Endothelial cell of umbilical vein (primary cell): ENCODE measurements at regions not wholly inside any gene's neighbourhood (a gene's known extent, or its start where the extent isn't known, plus 50 kb on each side); places are given as distances from the start of the nearest gene placed in this dataset.

Experiments used
- BruUV-seq: library from RNA; stranded (reverse); fragments of 400-500 nt; replicated peaks from 2 replicates; lab custom pipeline; 2021; lab: Mats Ljungman, UMichigan
- CTCF ChIA-PET: fragments of 300-600, 350-600 bp; sonication (Branson Sonifier 250); formaldehyde crosslinking; loops from one replicate; lab custom pipeline; 2021; ENCODE audit warnings: antibody characterized with exemption, inconsistent platforms; lab: Charles Lee
- POLR2A ChIA-PET: fragments of 300-600, 350-600 bp; sonication (Branson Sonifier 250); formaldehyde crosslinking; loops from one replicate; lab custom pipeline; 2021; ENCODE audit warnings: antibody characterized with exemption, inconsistent platforms; lab: Charles Lee
- DNase-seq: peaks from one replicate; pipeline ENCODE4 v3.0.0-alpha.2; 2011; ENCODE audit warnings: low read depth, low spot score
- FAIRE-seq: peaks from 2 replicates; lab custom pipeline; 2011; peaks lifted over from hg19 to GRCh38; lab: Jason Lieb, UNC
- H2AFZ ChIP-seq: 2 replicates; pipeline ENCODE4 v1.6.0; 2012; ENCODE audit warnings: low read depth, low read length, control low read depth, inconsistent platforms
- H3K27ac ChIP-seq: 2 replicates; pipeline ENCODE4 v1.5.1; 2011; ENCODE audit warnings: low read depth, mild to moderate bottlenecking, control low read depth, low read length, moderate library complexity; ENCODE audit not compliant: insufficient read depth
- H3K27me3 ChIP-seq, 2 experiments: 2 replicates each; pipeline versions ENCODE4 v1.6.0 to v1.6.1; 2011; ENCODE audit warnings: low read length in 2 of 2, mixed read lengths in 1 of 2; ENCODE audit not compliant: control insufficient read depth in 2 of 2, insufficient read depth in 2 of 2
- H3K36me3 ChIP-seq, 2 experiments: 2 replicates in 1 of 2; 3 replicates in 1 of 2; pipeline ENCODE4 v1.5.1; 2011; ENCODE audit warnings: low read length in 2 of 2, mild to moderate bottlenecking in 1 of 2, moderate library complexity in 1 of 2; ENCODE audit not compliant: control insufficient read depth in 2 of 2, insufficient read depth in 2 of 2; ENCODE audit errors: extremely low read depth in 1 of 2
- H3K4me1 ChIP-seq: 3 replicates; pipeline ENCODE4 v1.5.1; 2011; ENCODE audit warnings: mild to moderate bottlenecking, low read length; ENCODE audit not compliant: control insufficient read depth, insufficient read depth; ENCODE audit errors: extremely low read depth
- H3K4me2 ChIP-seq: 2 replicates; pipeline ENCODE4 v1.6.1; 2011; ENCODE audit warnings: low read length, control low read depth, mixed read lengths; ENCODE audit not compliant: insufficient read depth
- H3K4me3 ChIP-seq, 3 experiments: fragments of 200-600 bp in 1 of 3; sonication (generic), shearing (Covaris generic) in 1 of 3; replicated peaks in 1 of 3; 2 replicates each; pipeline ENCODE4 v1.5.1; 2011 to 2016; ENCODE audit warnings: control low read depth in 3 of 3, low read length in 3 of 3, mild to moderate bottlenecking in 2 of 3, inconsistent platforms in 1 of 3, low read depth in 1 of 3, moderate library complexity in 1 of 3; ENCODE audit not compliant: insufficient read depth in 1 of 3
- H3K79me2 ChIP-seq: 2 replicates; pipeline ENCODE4 v1.6.0; 2012; ENCODE audit warnings: low read length, inconsistent platforms; ENCODE audit not compliant: control insufficient read depth, insufficient read depth
- H3K9ac ChIP-seq: replicated peaks from 2 replicates; pipeline ENCODE3; 2011; ENCODE audit warnings: low read length, control low read depth; ENCODE audit not compliant: insufficient read depth; ENCODE audit errors: extremely low read depth
- H3K9me1 ChIP-seq: replicated peaks from 3 replicates; pipeline ENCODE4 v1.6.0; 2011; ENCODE audit warnings: mild to moderate bottlenecking, low read length; ENCODE audit not compliant: control insufficient read depth, insufficient read depth; ENCODE audit errors: extremely low read depth
- H3K9me3 ChIP-seq: replicated peaks from 2 replicates; pipeline ENCODE4 v1.5.1; 2012; ENCODE audit warnings: low read length, inconsistent platforms; ENCODE audit not compliant: control insufficient read depth, insufficient read depth
- H4K20me1 ChIP-seq: replicated peaks from 2 replicates; pipeline ENCODE3; 2011; ENCODE audit warnings: mild to moderate bottlenecking, low read length; ENCODE audit not compliant: control insufficient read depth, insufficient read depth; ENCODE audit errors: extremely low read depth
- EZH2 ChIP-seq: IDR thresholded peaks from 2 replicates; pipeline ENCODE4 v1.6.1; 2012; ENCODE audit warnings: borderline replicate concordance, low read depth, mild to moderate bottlenecking, moderate library complexity, low read length, inconsistent platforms; ENCODE audit not compliant: severe bottlenecking
- FOS ChIP-seq: IDR thresholded peaks from 2 replicates; pipeline ENCODE4 v1.6.1; 2011; ENCODE audit warnings: mild to moderate bottlenecking, low read length, moderate library complexity, borderline replicate concordance; ENCODE audit not compliant: insufficient read depth
- GATA2 ChIP-seq: IDR thresholded peaks from 2 replicates; pipeline ENCODE4 v1.7.0; 2011; ENCODE audit warnings: low read depth, mild to moderate bottlenecking, moderate library complexity, mixed read lengths, low read length; ENCODE audit not compliant: insufficient read length, insufficient read depth
- JUN ChIP-seq: IDR thresholded peaks from 2 replicates; pipeline ENCODE4 v1.6.1; 2011; ENCODE audit warnings: borderline replicate concordance, low read depth; ENCODE audit not compliant: insufficient read length, insufficient read depth
- MYC ChIP-seq: IDR thresholded peaks from one replicate; pipeline ENCODE4 v1.6.1; 2011; ENCODE audit warnings: mild to moderate bottlenecking, low read depth, low read length
- POLR2A ChIP-seq: IDR thresholded peaks from 2 replicates; pipeline ENCODE4 v1.6.1; 2012; ENCODE audit warnings: low read depth, mild to moderate bottlenecking, control low read depth, low read length
- POLR2AphosphoS5 ChIP-seq: IDR thresholded peaks from 2 replicates; pipeline ENCODE4 v1.6.1; 2012; ENCODE audit warnings: low read depth, mild to moderate bottlenecking, control low read depth, low read length, moderate library complexity; ENCODE audit not compliant: insufficient read depth
- dilution Hi-C: fragments of 300-500 bp; cut with MboI; formaldehyde crosslinking; loops from one replicate; pipeline ENCODE4 v1.15.0; 2019; ENCODE audit warnings: low sequenced_read_pairs; ENCODE audit not compliant: extremely low pct_ligation_motif_present
- intact Hi-C: fragments of 100-400 bp; cut with micrococcal nuclease; formaldehyde crosslinking; loops from one replicate; pipeline ENCODE4 v1.10.0; 2022
- TF ChIP-seq, protein P1 (sequence below), 2 donors: IDR thresholded peaks; 1 replicate in 1 of 2; 2 replicates in 1 of 2; pipeline ENCODE4 v1.5.1; 2011; ENCODE audit warnings: low read length in 2 of 2, mild to moderate bottlenecking in 2 of 2, moderate library complexity in 2 of 2, control low read depth in 1 of 2, inconsistent platforms in 1 of 2, low read depth in 1 of 2; ENCODE audit not compliant: insufficient read depth in 1 of 2; ENCODE audit errors: extremely low read depth in 1 of 2
- TF ChIP-seq, protein P2 (sequence below): IDR thresholded peaks from 2 replicates; pipeline ENCODE4 v1.6.1; 2011; ENCODE audit not compliant: insufficient read depth, insufficient read length

DNA sequence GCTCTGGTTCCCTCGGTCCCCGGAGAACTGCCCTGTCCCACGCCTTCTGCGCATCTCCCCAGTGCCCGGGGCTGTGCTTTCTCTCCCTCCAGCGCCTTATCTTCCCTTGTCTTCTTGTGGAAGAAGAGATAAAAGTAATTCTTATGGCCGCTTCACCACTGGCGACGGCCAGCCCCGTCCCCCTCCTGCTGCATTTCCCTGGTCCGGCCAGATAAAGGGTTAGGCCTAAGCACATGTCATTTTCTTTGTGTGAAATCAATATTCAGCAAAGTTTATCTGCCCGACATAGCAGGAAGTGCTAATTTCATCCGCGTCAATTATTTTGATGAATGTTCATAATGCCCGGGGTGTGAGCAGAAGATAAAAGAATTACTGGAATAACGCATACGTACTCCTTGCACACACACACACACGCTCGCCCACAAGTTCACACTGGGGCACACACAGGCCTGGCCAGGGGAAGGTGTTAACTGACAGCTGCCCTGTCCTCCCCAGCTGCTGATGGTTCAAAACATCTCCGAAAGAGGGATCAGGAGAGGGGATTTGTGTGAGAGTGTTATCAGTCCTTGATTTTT, 177.7 kb upstream of the LHX5 start:
- FAIRE-seq: no peak
- POLR2A ChIA-PET: no interaction called here
- TF ChIP-seq POLR2AphosphoS5: no peak
- TF ChIP-seq POLR2A: no peak
- TF ChIP-seq GATA2: no peak
- TF ChIP-seq, protein P1, sequence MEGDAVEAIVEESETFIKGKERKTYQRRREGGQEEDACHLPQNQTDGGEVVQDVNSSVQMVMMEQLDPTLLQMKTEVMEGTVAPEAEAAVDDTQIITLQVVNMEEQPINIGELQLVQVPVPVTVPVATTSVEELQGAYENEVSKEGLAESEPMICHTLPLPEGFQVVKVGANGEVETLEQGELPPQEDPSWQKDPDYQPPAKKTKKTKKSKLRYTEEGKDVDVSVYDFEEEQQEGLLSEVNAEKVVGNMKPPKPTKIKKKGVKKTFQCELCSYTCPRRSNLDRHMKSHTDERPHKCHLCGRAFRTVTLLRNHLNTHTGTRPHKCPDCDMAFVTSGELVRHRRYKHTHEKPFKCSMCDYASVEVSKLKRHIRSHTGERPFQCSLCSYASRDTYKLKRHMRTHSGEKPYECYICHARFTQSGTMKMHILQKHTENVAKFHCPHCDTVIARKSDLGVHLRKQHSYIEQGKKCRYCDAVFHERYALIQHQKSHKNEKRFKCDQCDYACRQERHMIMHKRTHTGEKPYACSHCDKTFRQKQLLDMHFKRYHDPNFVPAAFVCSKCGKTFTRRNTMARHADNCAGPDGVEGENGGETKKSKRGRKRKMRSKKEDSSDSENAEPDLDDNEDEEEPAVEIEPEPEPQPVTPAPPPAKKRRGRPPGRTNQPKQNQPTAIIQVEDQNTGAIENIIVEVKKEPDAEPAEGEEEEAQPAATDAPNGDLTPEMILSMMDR (IDR thresholded peaks at IDR 0.05; ENCODE audit: extremely low read depth in 1 of 2, insufficient read depth in 1 of 2, low read depth in 1 of 2, low read length in 2 of 2): no peak
- no peak for TF ChIP-seq FOS
- TF ChIP-seq MYC: no peak
- TF ChIP-seq, protein P2, sequence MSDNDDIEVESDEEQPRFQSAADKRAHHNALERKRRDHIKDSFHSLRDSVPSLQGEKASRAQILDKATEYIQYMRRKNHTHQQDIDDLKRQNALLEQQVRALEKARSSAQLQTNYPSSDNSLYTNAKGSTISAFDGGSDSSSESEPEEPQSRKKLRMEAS: no peak
- no peak for TF ChIP-seq EZH2
- no peak for TF ChIP-seq JUN
- Histone ChIP-seq H3K9me3 (no peaks in the 10 kb centered on the region), H3K4me1 (no peaks in the 10 kb centered on the region), H3K9me1 (no peaks in the 10 kb centered on the region), H3K9ac (no peak overlapping the region), H3K27ac (no peak overlapping the region), H3K79me2 (no peaks in the 10 kb centered on the region), H3K4me2 (no peak overlapping the region), H3K36me3 (no peaks in the 10 kb centered on the region), H2AFZ (no peak overlapping the region), H3K27me3 (no peaks in the 10 kb centered on the region), H3K4me3 (no peak overlapping the region), H4K20me1 (no peaks in the 10 kb centered on the region)
- CTCF ChIA-PET: no interaction called here
- intact Hi-C loops (no loop called here), dilution Hi-C loops (no loop called here)
- no peak for DNase-seq
- no TSS peak for BruUV-seq
